H1 (cell line): ENCODE measurements at regions not wholly inside any gene's neighbourhood (a gene's known extent, or its start where the extent isn't known, plus 50 kb on each side); places are given as distances from the start of the nearest gene placed in this dataset.

ENCODE experiments used
- ATF3 ChIP-seq: IDR thresholded peaks from 2 replicates; pipeline ENCODE4 v1.6.1; 2011; ENCODE audit warnings: low read depth, mild to moderate bottlenecking, low read length; ENCODE audit not compliant: insufficient read depth
- CHD2 ChIP-seq: IDR thresholded peaks from 2 replicates; pipeline ENCODE4 v1.6.1; 2012; ENCODE audit warnings: low read length, improper control_type of control experiment
- CREB1 ChIP-seq: IDR thresholded peaks from 2 replicates; pipeline ENCODE4 v1.6.1; 2012; ENCODE audit warnings: inconsistent platforms
- CTCF ChIP-seq, 3 experiments: IDR thresholded peaks; 1 replicate in 2 of 3; 2 replicates in 1 of 3; pipeline versions ENCODE4 v1.5.1 to v1.6.1; 2011; ENCODE audit warnings: low read length in 3 of 3, mild to moderate bottlenecking in 3 of 3, inconsistent platforms in 2 of 3, low read depth in 1 of 3, moderate library complexity in 1 of 3; ENCODE audit not compliant: insufficient read depth in 1 of 3; ENCODE audit errors: control extremely low read depth in 1 of 3
- EZH2 ChIP-seq: fragments of 200-600 bp; sonication (generic); IDR thresholded peaks from 2 replicates; pipeline ENCODE4 v1.7.1; 2012; ENCODE audit warnings: low read depth, mild to moderate bottlenecking, moderate library complexity, low read length, inconsistent platforms; ENCODE audit not compliant: severe bottlenecking
- MAFK ChIP-seq: IDR thresholded peaks from 2 replicates; pipeline ENCODE4 v1.6.1; 2012; ENCODE audit warnings: low read depth, mild to moderate bottlenecking, improper control_type of control experiment, low read length
- MAX ChIP-seq: IDR thresholded peaks from 2 replicates; pipeline ENCODE4 v1.6.1; 2012; ENCODE audit warnings: inconsistent platforms
- POLR2A ChIP-seq, 2 experiments: IDR thresholded peaks; 1 replicate in 1 of 2; 2 replicates in 1 of 2; pipeline ENCODE4 v1.6.1; 2011; ENCODE audit warnings: low read depth in 2 of 2, low read length in 2 of 2, mild to moderate bottlenecking in 2 of 2; ENCODE audit errors: control extremely low read depth in 1 of 2
- POLR2AphosphoS5 ChIP-seq: IDR thresholded peaks from 2 replicates; pipeline ENCODE4 v1.6.1; 2011; ENCODE audit warnings: low read depth, low read length
- SIN3A ChIP-seq, 2 experiments: IDR thresholded peaks in 1 of 2; conservative IDR thresholded peaks in 1 of 2; 2 replicates each; pipeline ENCODE4 v1.6.1; 2011 to 2012; ENCODE audit warnings: low read length in 2 of 2, improper control_type of control experiment in 1 of 2, low read depth in 1 of 2, mild to moderate bottlenecking in 1 of 2
- TBP ChIP-seq: IDR thresholded peaks from 2 replicates; pipeline ENCODE4 v1.6.1; 2011; ENCODE audit warnings: low read depth, low read length, improper control_type of control experiment
- YY1 ChIP-seq: IDR thresholded peaks from 2 replicates; pipeline ENCODE4 v1.6.1; 2011; ENCODE audit warnings: low read depth, mild to moderate bottlenecking, low read length

GRCh38 chr3:106249981-106250380 lies 381.2 kb upstream of the CBLB start:
- TF ChIP-seq POLR2A (IDR thresholded peaks at IDR 0.05; ENCODE audit: control extremely low read depth in 1 of 2, low read depth in 2 of 2, low read length in 2 of 2) (no peak), CTCF (IDR thresholded peaks at IDR 0.05; ENCODE audit: control extremely low read depth in 1 of 3, insufficient read depth in 1 of 3, low read depth in 1 of 3, low read length in 3 of 3) (no peak), SIN3A (conservative IDR thresholded peaks at IDR 0.05 in 1 of 2, IDR thresholded peaks at IDR 0.05 in 1 of 2; ENCODE audit: low read depth in 1 of 2, low read length in 2 of 2) (no peak), POLR2AphosphoS5 (no peak), ATF3 (no peak), MAX (no peak), YY1 (no peak), MAFK (no peak), EZH2 (no peak), CREB1 (no peak), TBP (no peak), CHD2 (no peak)
